Hepatocyte (in vitro differentiated cells): ENCODE measurements at regions not wholly inside any gene's neighbourhood (a gene's known extent, or its start where the extent isn't known, plus 50 kb on each side); places are given as distances from the start of the nearest gene placed in this dataset.

Experiments used
- DNase-seq: peaks from one replicate; pipeline ENCODE4 v3.0.0-alpha.2; 2016; ENCODE audit warnings: low spot score
- H2AFZ ChIP-seq: fragments of 200-600 bp; sonication (generic); 2 replicates; pipeline ENCODE4 v1.6.0; 2016; ENCODE audit warnings: antibody characterized with exemption, mild to moderate bottlenecking
- H3K27ac ChIP-seq: fragments of 200-600 bp; sonication (generic); 2 replicates; pipeline ENCODE4 v1.5.1; 2016; ENCODE audit warnings: mild to moderate bottlenecking
- H3K27me3 ChIP-seq: fragments of 200-600 bp; sonication (generic); 2 replicates; pipeline ENCODE4 v1.6.1; 2016
- H3K36me3 ChIP-seq: fragments of 200-600 bp; sonication (generic); replicated peaks from 2 replicates; pipeline ENCODE4 v1.5.1; 2016; ENCODE audit warnings: low read depth; ENCODE audit not compliant: insufficient read depth
- H3K4me1 ChIP-seq: fragments of 200-600 bp; sonication (generic); 2 replicates; pipeline ENCODE4 v1.5.1; 2016; ENCODE audit warnings: mild to moderate bottlenecking, moderate library complexity; ENCODE audit not compliant: insufficient read depth
- H3K4me2 ChIP-seq: fragments of 200-600 bp; sonication (generic); 2 replicates; pipeline ENCODE4 v1.6.0; 2016
- H3K4me3 ChIP-seq: fragments of 200-600 bp; sonication (generic); 2 replicates; pipeline ENCODE4 v1.5.1; 2016; ENCODE audit warnings: mild to moderate bottlenecking
- H3K79me2 ChIP-seq: fragments of 200-600 bp; sonication (generic); 2 replicates; pipeline ENCODE4 v1.6.0; 2017; ENCODE audit warnings: mild to moderate bottlenecking
- H3K9me2 ChIP-seq: fragments of 200-600 bp; sonication (generic); replicated peaks from 2 replicates; pipeline ENCODE4 v1.6.0; 2017; ENCODE audit warnings: mild to moderate bottlenecking; ENCODE audit not compliant: insufficient read depth
- H3K9me3 ChIP-seq: fragments of 200-600 bp; sonication (generic); 2 replicates; pipeline ENCODE4 v1.5.1; 2016; ENCODE audit warnings: low read depth, mild to moderate bottlenecking
- H4K20me1 ChIP-seq: fragments of 200-600 bp; sonication (generic); 2 replicates; pipeline ENCODE4 v1.6.0; 2016; ENCODE audit warnings: mild to moderate bottlenecking; ENCODE audit not compliant: insufficient read depth, poor library complexity, severe bottlenecking
- CTCF ChIP-seq: fragments of 200-600 bp; sonication (generic); IDR thresholded peaks from 2 replicates; pipeline ENCODE4 v1.5.1; 2016; ENCODE audit warnings: antibody characterized with exemption, mild to moderate bottlenecking; ENCODE audit not compliant: poor library complexity
- EZH2 ChIP-seq: fragments of 200-600 bp; sonication (generic); IDR thresholded peaks from 2 replicates; pipeline ENCODE4 v1.6.1; 2016; ENCODE audit warnings: antibody characterized with exemption, mild to moderate bottlenecking, borderline replicate concordance
- EZH2phosphoT487 ChIP-seq: fragments of 200-600 bp; sonication (generic); IDR thresholded peaks from one replicate; pipeline ENCODE4 v1.6.1; 2018; ENCODE audit warnings: antibody characterized with exemption, mild to moderate bottlenecking, low read depth, moderate library complexity; ENCODE audit not compliant: unreplicated experiment, severe bottlenecking
- WGBS: methylation state at CpG from one replicate; pipeline ENCODE4 v1.1.6; 2016; ENCODE audit warnings: low lambda C conversion rate; ENCODE audit errors: missing lambda C conversion rate; 5-methylcytosine and 5-hydroxymethylcytosine counted together

DNA sequence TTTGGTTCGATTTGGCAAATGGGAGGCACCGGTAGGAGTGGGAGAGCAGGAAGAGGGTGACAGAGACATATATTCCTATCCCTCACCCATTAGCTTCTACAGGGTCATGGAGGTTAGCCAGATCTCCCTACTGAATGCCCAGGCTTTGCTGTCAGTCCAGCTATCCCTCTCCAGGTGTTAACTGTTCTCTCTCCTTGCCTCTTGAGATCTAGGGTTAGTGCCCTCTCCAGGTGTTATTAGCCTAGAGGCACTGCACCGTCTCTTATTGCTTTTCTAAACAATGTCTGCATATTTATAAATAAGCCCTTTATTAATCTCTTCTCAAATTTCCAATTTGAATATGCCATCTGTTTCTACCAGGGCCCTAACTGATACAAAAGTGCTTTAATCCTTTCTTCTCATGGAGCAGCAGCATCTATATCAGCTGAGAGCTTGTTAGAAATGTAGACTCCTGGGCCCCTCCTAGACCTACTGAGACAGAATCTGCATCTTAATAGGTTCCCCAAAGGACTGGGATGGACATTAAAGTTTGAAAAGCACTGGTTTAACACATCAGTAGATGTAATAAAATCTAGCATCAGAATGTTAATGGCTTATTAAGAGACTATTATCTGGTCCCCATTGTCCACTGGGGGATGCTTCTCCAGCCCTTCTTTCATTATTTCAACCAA, 322.5 kb upstream of the SLC24A2 start:
- Histone ChIP-seq H3K79me2 (no peaks in the 10 kb centered on the region), H2AFZ (no peak overlapping the region), H3K36me3 (no peaks in the 10 kb centered on the region), H3K9me2 (no peaks in the 10 kb centered on the region), H3K27ac (no peak overlapping the region), H3K9me3 (no peaks in the 10 kb centered on the region), H3K27me3 (no peaks in the 10 kb centered on the region), H3K4me2 (no peak overlapping the region), H4K20me1 (no peaks in the 10 kb centered on the region), H3K4me1 (no peaks in the 10 kb centered on the region), H3K4me3 (no peak overlapping the region)
- 73% methylated on average over 3 of the region's 3 CpGs for WGBS
- TF ChIP-seq EZH2: no peak
- DNase-seq: no peak

DNA sequence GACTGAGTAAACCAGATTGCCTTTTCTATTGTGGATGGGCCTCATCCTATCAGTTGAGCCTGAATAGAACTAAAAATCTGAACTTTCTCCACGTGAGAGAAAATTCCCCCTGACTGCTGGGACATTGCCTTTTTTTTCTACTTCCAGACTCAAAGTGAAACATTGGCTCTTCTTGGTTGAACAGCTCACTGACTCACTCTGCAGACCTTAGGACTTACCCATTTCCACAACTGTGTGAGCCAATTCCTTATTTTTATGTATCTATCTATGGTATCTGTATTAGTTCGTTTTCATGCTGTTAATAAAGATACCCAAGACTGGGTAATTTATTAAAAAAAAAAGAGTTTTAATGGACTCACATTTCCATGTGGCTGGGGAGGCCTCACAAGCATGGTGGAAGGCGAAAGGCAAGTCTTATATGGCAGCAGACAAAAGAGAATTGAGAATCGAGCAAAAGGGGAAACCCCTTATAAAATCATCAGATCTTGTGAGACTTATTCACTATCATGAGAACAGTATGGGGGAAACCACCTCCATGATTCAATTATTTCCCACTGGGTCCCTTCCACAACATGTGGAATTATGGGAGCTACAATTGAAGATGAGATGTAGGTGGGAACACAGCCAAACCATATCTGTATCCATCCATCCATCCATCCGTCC, 306.7 kb upstream of the SLC24A2 start:
- H3K79me2 ChIP-seq: no peaks in the 10 kb centered on the region
- H3K9me3 ChIP-seq: no peaks in the 10 kb centered on the region
- no peak overlapping the region for H3K4me3 ChIP-seq
- H4K20me1 ChIP-seq: no peaks in the 10 kb centered on the region
- H3K27me3 ChIP-seq: no peaks in the 10 kb centered on the region
- H3K4me1 ChIP-seq: no peaks in the 10 kb centered on the region
- H2AFZ ChIP-seq: no peak overlapping the region
- H3K36me3 ChIP-seq: no peaks in the 10 kb centered on the region
- H3K4me2 ChIP-seq: no peak overlapping the region
- WGBS: 86% methylated on average over 5 of the region's 5 CpGs
- TF ChIP-seq EZH2phosphoT487: no peak
- TF ChIP-seq CTCF: no peak
- no peak for TF ChIP-seq EZH2
- H3K9me2 ChIP-seq: no peaks in the 10 kb centered on the region
- no peak for DNase-seq
- H3K27ac ChIP-seq: no peak overlapping the region

GRCh38 chr9:20092561-20092960, 303.7 kb upstream of the SLC24A2 start:
- H3K4me1 ChIP-seq: no peaks in the 10 kb centered on the region
- WGBS: 94% methylated on average over 1 of the region's 1 CpG
- no peak overlapping the region for H3K4me3 ChIP-seq
- no peak overlapping the region for H2AFZ ChIP-seq
- no peak for TF ChIP-seq CTCF
- TF ChIP-seq EZH2: no peak
- TF ChIP-seq EZH2phosphoT487: no peak
- H3K79me2 ChIP-seq: no peaks in the 10 kb centered on the region
- H3K36me3 ChIP-seq: no peaks in the 10 kb centered on the region
- no peaks in the 10 kb centered on the region for H3K9me2 ChIP-seq
- H3K4me2 ChIP-seq: no peak overlapping the region
- H3K27me3 ChIP-seq: no peaks in the 10 kb centered on the region
- H4K20me1 ChIP-seq: no peaks in the 10 kb centered on the region
- H3K9me3 ChIP-seq: no peaks in the 10 kb centered on the region
- H3K27ac ChIP-seq: no peak overlapping the region
- no peak for DNase-seq

DNA sequence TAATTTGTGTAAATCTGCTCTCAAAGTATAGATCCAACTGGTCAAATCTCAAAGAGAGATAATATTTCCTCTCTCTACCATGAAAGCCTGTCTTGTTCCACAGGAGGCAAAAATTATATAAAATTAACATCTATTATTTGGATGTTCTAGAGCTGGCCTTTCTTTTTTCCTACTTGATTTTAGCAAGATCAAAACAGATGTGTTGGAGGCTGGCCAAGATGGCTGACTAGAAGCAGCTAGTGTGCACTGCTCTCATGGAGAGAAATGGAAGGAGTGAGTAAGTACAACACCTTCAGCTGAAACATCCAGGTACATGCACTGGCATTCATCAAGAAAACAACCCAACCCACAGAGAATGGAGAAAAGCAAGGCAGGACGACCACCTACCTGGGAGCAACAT, 298.6 kb upstream of the SLC24A2 start:
- no peak overlapping the region for H2AFZ ChIP-seq
- no peak overlapping the region for H3K27ac ChIP-seq
- no peaks in the 10 kb centered on the region for H3K9me3 ChIP-seq
- H4K20me1 ChIP-seq: no peaks in the 10 kb centered on the region
- no peaks in the 10 kb centered on the region for H3K4me1 ChIP-seq
- no peak overlapping the region for H3K4me2 ChIP-seq
- TF ChIP-seq EZH2 (no peak), CTCF (no peak), EZH2phosphoT487 (no peak)
- H3K4me3 ChIP-seq: no peak overlapping the region
- WGBS: 90% methylated on average over 1 of the region's 1 CpG
- H3K9me2 ChIP-seq: no peaks in the 10 kb centered on the region
- no peaks in the 10 kb centered on the region for H3K36me3 ChIP-seq
- H3K27me3 ChIP-seq: no peaks in the 10 kb centered on the region
- no peaks in the 10 kb centered on the region for H3K79me2 ChIP-seq
- peak; percentile 23 for DNase-seq
